ENCODE measurements at regions not wholly inside any gene's neighbourhood (a gene's known extent, or its start where the extent isn't known, plus 50 kb on each side); places are given as distances from the start of the nearest gene placed in this dataset.
"Not testable (repeated sequence)": the region's sequence is repeated elsewhere in the genome, so short reads cannot be mapped to it uniquely, and the experiment has no call there.

DNA sequence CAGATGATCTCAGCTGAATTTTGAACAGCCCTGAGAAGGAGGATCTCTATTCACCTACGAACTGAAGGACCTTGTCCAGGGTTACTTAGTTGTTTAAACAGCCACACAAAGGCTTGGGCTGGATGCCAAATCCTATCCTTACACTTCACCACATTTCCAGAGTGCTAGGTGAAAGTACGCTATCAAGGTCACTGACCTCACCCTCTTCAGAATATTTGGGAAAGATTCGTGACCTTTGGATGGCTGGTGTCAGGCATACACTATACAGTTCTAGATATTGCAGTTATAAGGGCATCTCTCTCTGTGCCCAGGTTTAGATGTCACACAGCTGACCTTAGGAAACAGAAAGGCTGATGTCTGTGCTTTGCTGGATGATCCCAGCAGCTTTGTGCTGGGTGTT is 61.2 kb upstream of the ABLIM1 start (continued):
- TF ChIP-seq MYNN (tag by site-specific recombination; IDR thresholded peaks at IDR 0.05; ENCODE audit: borderline replicate concordance) = no peak
- 0 out of 2 replicates have a peak, but pooled peaks have one; percentile 36 for TF ChIP-seq ZNF10 (tag by site-specific recombination; IDR thresholded peaks at IDR 0.05)
- TF ChIP-seq GLIS1 (tag by site-specific recombination; IDR thresholded peaks at IDR 0.05) = peak; percentile 21; the same call in 1 of the 2 replicates
- TF ChIP-seq ZNF548 (tag by site-specific recombination; IDR thresholded peaks at IDR 0.05) = no peak
- TF ChIP-seq ZNF16 (tag by site-specific recombination; IDR thresholded peaks at IDR 0.05; ENCODE audit: low read depth) = no peak
- TF ChIP-seq, protein P1, sequence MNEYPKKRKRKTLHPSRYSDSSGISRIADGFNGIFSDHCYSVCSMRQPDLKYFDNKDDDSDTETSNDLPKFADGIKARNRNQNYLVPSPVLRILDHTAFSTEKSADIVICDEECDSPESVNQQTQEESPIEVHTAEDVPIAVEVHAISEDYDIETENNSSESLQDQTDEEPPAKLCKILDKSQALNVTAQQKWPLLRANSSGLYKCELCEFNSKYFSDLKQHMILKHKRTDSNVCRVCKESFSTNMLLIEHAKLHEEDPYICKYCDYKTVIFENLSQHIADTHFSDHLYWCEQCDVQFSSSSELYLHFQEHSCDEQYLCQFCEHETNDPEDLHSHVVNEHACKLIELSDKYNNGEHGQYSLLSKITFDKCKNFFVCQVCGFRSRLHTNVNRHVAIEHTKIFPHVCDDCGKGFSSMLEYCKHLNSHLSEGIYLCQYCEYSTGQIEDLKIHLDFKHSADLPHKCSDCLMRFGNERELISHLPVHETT (tag by site-specific recombination; IDR thresholded peaks at IDR 0.05) = no peak
- TF ChIP-seq SP7 (tag by site-specific recombination; IDR thresholded peaks at IDR 0.05) = 0 out of 2 replicates have a peak, but pooled peaks have one; percentile 28
- TF ChIP-seq PRDM6 (tag by site-specific recombination; IDR thresholded peaks at IDR 0.05) = no peak
- TF ChIP-seq ZEB2 (tag by site-specific recombination; IDR thresholded peaks at IDR 0.05) = no peak
- no peak for TF ChIP-seq PRDM4 (tag by site-specific recombination; IDR thresholded peaks at IDR 0.05)
- TF ChIP-seq ZNF248 (tag by site-specific recombination; IDR thresholded peaks at IDR 0.05) = no peak
- TF ChIP-seq IKZF3 (tag by site-specific recombination; IDR thresholded peaks at IDR 0.05) = no peak

DNA sequence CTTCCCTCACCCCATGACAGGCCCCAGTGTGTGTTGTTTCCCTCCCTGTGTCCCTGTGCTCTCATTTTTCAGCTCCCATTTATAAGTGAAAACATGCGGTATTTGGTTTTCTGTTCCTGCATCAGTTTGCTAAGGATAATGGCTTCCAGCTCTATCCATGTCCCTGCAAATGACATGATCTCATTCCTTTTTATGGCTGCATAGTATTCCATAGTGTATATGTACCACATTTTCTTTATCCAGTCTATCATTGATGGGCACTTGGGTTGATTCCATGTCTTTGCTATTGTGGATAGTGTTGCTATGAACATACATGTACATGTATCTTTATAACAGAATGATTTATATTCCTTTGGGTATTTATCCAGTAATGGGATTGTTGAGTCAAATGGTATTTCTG is 61.9 kb upstream of the ABLIM1 start:
- TF ChIP-seq, protein P2, sequence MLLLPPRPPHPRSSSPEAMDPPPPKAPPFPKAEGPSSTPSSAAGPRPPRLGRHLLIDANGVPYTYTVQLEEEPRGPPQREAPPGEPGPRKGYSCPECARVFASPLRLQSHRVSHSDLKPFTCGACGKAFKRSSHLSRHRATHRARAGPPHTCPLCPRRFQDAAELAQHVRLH (tag by site-specific recombination; IDR thresholded peaks at IDR 0.05) = peak; percentile 77
- TF ChIP-seq ZNF146 (tag by site-specific recombination; IDR thresholded peaks at IDR 0.05) = peak; percentile 99
- peaks cover 51% of the 10 kb centered on the region for H3K4me1 ChIP-seq (ENCODE audit: control insufficient read depth, insufficient read depth, low read length)
- H3K27ac ChIP-seq (ENCODE audit: extremely low read depth, low read depth, low read length); H3K4me3 ChIP-seq (ENCODE audit: low read depth, low read length); H3K36me3 ChIP-seq (ENCODE audit: control insufficient read depth in 2 of 2, insufficient read depth in 1 of 2, low read length in 2 of 2); H3K9me3 ChIP-seq (ENCODE audit: control insufficient read depth, insufficient read depth, low read depth, low read length); POLR2A ChIA-PET: not testable (repeated sequence)
- CTCF ChIA-PET = interaction anchor here (0.6 to 0.7 kb wide), 2 partner anchors 16 to 249 kb away, joined by 3 to 4 read pairs; no protein-coding TSS in a partner anchor

GRCh38 chr10:114720685-114721278 is 62.7 kb upstream of the ABLIM1 start:
- Histone ChIP-seq H3K4me1 (ENCODE audit: control insufficient read depth, insufficient read depth, low read length) (peaks cover 43% of the 10 kb centered on the region), H3K27ac (ENCODE audit: extremely low read depth, low read depth, low read length) (0 out of 2 replicates have a peak overlapping the region, but pooled peaks have one; percentile 22)
- CTCF ChIA-PET = no interaction called here

More at GRCh38 chr10:114720685-114721278, 62.7 kb upstream of the ABLIM1 start:
- Histone ChIP-seq H3K9me3 (ENCODE audit: control insufficient read depth, insufficient read depth, low read depth, low read length) (no peaks in the 10 kb centered on the region), H3K36me3 (ENCODE audit: control insufficient read depth in 2 of 2, insufficient read depth in 1 of 2, low read length in 2 of 2) (no peaks in the 10 kb centered on the region), H3K4me3 (ENCODE audit: low read depth, low read length) (no peak overlapping the region)
- TF ChIP-seq HOXA7 (CRISPR knock-in tag; IDR thresholded peaks at IDR 0.05; ENCODE audit: borderline replicate concordance) (no peak), GLI4 (tag by site-specific recombination; IDR thresholded peaks at IDR 0.05) (no peak), ZNF311 (tag by site-specific recombination; IDR thresholded peaks at IDR 0.05; ENCODE audit: borderline replicate concordance) (no peak), FEZF1 (tag by site-specific recombination; IDR thresholded peaks at IDR 0.05) (peak; percentile 57)
- TF ChIP-seq, protein P3, sequence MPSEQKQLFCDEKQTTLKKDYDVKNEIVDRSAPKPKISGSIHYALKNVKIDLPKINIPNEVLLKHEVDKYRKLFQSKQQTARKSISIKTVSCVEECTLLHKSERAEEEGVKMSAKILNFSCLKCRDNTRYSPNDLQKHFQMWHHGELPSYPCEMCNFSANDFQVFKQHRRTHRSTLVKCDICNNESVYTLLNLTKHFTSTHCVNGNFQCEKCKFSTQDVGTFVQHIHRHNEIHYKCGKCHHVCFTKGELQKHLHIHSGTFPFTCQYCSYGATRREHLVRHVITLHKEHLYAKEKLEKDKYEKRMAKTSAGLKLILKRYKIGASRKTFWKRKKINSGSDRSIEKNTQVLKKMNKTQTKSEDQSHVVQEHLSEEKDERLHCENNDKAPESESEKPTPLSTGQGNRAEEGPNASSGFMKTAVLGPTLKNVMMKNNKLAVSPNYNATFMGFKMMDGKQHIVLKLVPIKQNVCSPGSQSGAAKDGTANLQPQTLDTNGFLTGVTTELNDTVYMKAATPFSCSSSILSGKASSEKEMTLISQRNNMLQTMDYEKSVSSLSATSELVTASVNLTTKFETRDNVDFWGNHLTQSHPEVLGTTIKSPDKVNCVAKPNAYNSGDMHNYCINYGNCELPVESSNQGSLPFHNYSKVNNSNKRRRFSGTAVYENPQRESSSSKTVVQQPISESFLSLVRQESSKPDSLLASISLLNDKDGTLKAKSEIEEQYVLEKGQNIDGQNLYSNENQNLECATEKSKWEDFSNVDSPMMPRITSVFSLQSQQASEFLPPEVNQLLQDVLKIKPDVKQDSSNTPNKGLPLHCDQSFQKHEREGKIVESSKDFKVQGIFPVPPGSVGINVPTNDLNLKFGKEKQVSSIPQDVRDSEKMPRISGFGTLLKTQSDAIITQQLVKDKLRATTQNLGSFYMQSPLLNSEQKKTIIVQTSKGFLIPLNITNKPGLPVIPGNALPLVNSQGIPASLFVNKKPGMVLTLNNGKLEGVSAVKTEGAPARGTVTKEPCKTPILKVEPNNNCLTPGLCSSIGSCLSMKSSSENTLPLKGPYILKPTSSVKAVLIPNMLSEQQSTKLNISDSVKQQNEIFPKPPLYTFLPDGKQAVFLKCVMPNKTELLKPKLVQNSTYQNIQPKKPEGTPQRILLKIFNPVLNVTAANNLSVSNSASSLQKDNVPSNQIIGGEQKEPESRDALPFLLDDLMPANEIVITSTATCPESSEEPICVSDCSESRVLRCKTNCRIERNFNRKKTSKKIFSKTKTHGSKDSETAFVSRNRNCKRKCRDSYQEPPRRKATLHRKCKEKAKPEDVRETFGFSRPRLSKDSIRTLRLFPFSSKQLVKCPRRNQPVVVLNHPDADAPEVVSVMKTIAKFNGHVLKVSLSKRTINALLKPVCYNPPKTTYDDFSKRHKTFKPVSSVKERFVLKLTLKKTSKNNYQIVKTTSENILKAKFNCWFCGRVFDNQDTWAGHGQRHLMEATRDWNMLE (tag by site-specific recombination; conservative IDR thresholded peaks at IDR 0.05; ENCODE audit: low read depth) = no peak
- POLR2A ChIA-PET = no interaction called here
